ENCODE measurements at regions not wholly inside any gene's neighbourhood (a gene's known extent, or its start where the extent isn't known, plus 50 kb on each side); places are given as distances from the start of the nearest gene placed in this dataset.

- DNase-seq (ENCODE audit: low read depth): no peak
- no peak for TF ChIP-seq CTCF (IDR thresholded peaks at IDR 0.05; ENCODE audit: low read depth, low read length, missing control alignments)
- no peak overlapping the region for H3K4me3 ChIP-seq (ENCODE audit: low read depth, low read length)
- in situ Hi-C loops (cut with HindIII; ENCODE audit: low sequenced_read_pairs): no loop called here
These were observed 671.7 kb downstream of the BRD1 start for GRCh38 chr22:49155770-49156580.

- in situ Hi-C loops (cut with HindIII; ENCODE audit: low sequenced_read_pairs): no loop called here
- DNase-seq (ENCODE audit: low read depth): no peak
- no peak for TF ChIP-seq CTCF (IDR thresholded peaks at IDR 0.05; ENCODE audit: low read depth, low read length, missing control alignments)
- no peak overlapping the region for H3K4me3 ChIP-seq (ENCODE audit: low read depth, low read length)
These were observed 672.5 kb downstream of the BRD1 start for GRCh38 chr22:49155039-49155769.

GRCh38 chr22:49154433-49154832 lies 673.2 kb downstream of the BRD1 start:
- no peak for DNase-seq (ENCODE audit: low read depth)
- TF ChIP-seq CTCF (IDR thresholded peaks at IDR 0.05; ENCODE audit: low read depth, low read length, missing control alignments): no peak
- no peak overlapping the region for H3K4me3 ChIP-seq (ENCODE audit: low read depth, low read length)
- in situ Hi-C loops (cut with HindIII; ENCODE audit: low sequenced_read_pairs): no loop called here

- DNase-seq (ENCODE audit: low read depth): no peak
- H3K4me3 ChIP-seq (ENCODE audit: low read depth, low read length): no peak overlapping the region
- in situ Hi-C loops (cut with HindIII; ENCODE audit: low sequenced_read_pairs): no loop called here
- TF ChIP-seq CTCF (IDR thresholded peaks at IDR 0.05; ENCODE audit: low read depth, low read length, missing control alignments): no peak
These were observed 673.8 kb downstream of the BRD1 start for GRCh38 chr22:49153921-49154320.

- H3K4me3 ChIP-seq (ENCODE audit: low read depth, low read length): no peak overlapping the region
- in situ Hi-C loops (cut with HindIII; ENCODE audit: low sequenced_read_pairs): no loop called here
- DNase-seq (ENCODE audit: low read depth): no peak
- no peak for TF ChIP-seq CTCF (IDR thresholded peaks at IDR 0.05; ENCODE audit: low read depth, low read length, missing control alignments)
These were observed 674.5 kb downstream of the BRD1 start for GRCh38 chr22:49152939-49153770.
